ENCODE measurements at regions not wholly inside any gene's neighbourhood (a gene's known extent, or its start where the extent isn't known, plus 50 kb on each side); places are given as distances from the start of the nearest gene placed in this dataset.

- TF ChIP-seq, protein P1, sequence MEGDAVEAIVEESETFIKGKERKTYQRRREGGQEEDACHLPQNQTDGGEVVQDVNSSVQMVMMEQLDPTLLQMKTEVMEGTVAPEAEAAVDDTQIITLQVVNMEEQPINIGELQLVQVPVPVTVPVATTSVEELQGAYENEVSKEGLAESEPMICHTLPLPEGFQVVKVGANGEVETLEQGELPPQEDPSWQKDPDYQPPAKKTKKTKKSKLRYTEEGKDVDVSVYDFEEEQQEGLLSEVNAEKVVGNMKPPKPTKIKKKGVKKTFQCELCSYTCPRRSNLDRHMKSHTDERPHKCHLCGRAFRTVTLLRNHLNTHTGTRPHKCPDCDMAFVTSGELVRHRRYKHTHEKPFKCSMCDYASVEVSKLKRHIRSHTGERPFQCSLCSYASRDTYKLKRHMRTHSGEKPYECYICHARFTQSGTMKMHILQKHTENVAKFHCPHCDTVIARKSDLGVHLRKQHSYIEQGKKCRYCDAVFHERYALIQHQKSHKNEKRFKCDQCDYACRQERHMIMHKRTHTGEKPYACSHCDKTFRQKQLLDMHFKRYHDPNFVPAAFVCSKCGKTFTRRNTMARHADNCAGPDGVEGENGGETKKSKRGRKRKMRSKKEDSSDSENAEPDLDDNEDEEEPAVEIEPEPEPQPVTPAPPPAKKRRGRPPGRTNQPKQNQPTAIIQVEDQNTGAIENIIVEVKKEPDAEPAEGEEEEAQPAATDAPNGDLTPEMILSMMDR (optimal IDR thresholded peaks at IDR 0.05 in 1 of 3, IDR thresholded peaks at IDR 0.05 in 1 of 3, conservative IDR thresholded peaks at IDR 0.05 in 1 of 3; ENCODE audit: extremely low read depth in 1 of 3, insufficient read depth in 2 of 3, low read length in 3 of 3), result no peak
- TF ChIP-seq EZH2 (IDR thresholded peaks at IDR 0.05; ENCODE audit: low read length), result no peak
Observed at GRCh38 chr4:128603081-128603480, 206.4 kb upstream of the JADE1 start.

Data from keratinocyte (primary cell).